Stimulated activated CD4-positive, alpha-beta T cell treated with anti-CD3 and anti-CD28 coated beads, Interleukin-4, amount 100 ng/mL, for 1 hour (primary cell): ENCODE measurements at regions not wholly inside any gene's neighbourhood (a gene's known extent, or its start where the extent isn't known, plus 50 kb on each side); places are given as distances from the start of the nearest gene placed in this dataset.
"Not testable (repeated sequence)": the region's sequence is repeated elsewhere in the genome, so short reads cannot be mapped to it uniquely, and the experiment has no call there.

Experiments
- DNase-seq: peaks from one replicate; pipeline ENCODE4 v3.0.0-alpha.2; 2020

DNA sequence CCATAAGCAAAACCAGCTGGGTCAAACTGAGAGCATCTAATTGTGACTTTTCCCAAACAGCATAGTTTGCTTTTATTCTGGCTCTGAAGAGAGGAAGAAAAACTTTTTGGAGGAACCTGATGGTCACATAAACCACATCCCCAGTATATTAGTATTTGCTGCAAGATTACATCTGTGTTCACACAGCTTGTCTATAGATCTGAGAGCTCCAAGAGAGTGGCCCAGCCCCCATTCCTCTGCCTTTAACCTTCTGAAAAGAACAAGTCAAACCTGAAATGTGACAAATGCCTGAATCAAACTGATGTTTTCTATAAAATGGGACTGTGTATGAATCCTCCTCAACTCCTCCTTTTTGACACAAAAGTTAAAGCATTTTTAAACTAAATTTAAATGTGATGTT, 435.2 kb downstream of the ZNF479 start:
- DNase-seq = not testable (repeated sequence)

DNA sequence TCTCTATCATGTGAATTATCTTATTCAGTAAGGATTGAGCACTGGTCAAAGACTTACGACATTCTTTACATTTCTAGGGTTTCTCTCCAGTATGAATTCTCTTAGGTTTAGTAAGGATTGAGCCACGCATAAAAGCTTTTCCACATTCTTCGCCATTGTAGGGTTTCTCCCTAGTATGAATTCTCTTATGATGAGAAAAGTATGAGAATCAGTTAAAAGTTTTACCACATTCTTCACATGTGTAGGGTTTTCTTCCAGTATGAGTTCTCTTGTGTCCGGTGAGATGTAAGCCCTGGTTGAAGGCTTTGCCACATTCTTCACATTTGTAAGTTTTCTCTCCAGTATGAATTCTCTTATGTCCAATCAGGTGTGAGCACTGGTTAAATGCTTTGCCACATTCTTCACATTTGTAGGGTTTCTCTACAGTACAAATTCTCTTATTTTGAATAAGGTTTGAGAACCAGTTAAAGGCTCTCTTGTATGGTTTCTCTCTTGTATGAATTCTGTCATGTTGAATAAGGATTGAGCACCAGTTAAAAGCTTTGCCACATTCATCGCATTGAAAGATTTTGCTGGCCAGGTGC, 445.9 kb downstream of the ZNF479 start:
- DNase-seq = no peak

DNA sequence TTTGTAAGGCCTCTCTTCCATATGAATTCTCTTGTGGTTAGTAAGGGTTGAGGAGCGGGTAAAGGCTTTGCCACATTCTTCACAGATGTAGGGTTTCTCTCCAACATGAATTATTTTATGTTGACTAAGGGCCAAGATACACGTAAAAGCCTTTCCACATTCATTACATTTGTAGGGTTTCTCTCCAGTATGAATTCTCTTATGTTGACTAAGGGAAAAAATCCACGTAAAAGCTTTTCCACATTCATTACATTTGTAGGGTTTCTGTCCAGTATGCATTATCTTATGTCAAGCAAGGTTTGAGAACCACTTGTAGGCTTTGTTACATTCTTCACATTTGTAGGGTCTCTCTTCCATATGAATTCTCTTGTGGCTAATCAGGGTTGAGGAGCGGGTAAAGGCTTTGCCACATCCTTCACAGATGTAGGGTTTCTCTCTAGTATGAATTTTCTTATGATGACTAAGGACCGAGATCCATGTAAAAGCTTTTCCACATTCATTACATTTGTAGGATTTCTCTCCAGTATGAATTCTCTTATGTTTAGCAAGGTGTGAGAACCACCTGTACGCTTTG, 493.0 kb downstream of the ZNF479 start:
- DNase-seq = no peak

DNA sequence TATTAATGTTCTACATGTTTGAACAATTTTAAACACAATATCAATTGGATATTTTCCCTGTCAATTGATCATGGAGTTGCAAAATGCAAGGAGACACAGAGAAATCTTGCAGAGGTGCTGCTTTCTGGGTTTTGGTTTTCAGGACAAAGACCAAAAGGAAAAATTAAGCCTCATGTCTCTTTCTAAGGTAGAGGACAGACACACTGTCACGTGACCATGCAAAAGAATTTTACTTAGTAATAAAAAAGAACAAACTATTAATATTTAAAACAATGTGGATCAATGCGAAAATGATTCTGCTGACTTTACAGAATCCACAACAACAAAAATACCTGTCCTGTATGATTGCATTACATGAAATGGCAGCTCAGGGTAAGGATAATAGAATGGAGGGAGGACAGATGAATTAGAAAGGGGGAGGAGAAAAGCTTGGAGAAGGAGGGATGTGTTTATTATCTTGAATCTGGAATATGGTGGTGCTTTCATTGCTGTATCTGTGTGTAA, 493.7 kb upstream of the NUPR2 start:
- DNase-seq = no peak

DNA sequence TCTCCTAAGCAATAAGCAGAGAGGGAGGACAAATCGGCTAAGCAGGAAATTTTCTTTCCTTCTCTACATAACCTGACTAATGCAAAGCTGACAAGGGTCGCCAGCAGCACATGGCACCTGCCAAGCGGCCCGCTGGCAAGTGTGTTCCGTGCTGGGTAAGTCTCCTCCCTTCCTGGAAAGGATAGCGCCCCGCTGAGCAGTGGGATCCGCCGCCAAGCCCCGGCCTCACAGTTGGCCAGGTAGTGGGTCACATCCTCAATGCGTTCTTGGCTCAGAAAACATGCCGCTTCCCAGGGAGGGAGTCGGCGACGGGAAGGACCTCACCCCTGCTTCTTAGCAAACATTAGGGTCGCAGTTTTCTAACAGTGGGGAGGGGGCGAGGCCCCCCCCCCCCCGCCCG, 488.9 kb upstream of the NUPR2 start:
- no peak for DNase-seq

DNA sequence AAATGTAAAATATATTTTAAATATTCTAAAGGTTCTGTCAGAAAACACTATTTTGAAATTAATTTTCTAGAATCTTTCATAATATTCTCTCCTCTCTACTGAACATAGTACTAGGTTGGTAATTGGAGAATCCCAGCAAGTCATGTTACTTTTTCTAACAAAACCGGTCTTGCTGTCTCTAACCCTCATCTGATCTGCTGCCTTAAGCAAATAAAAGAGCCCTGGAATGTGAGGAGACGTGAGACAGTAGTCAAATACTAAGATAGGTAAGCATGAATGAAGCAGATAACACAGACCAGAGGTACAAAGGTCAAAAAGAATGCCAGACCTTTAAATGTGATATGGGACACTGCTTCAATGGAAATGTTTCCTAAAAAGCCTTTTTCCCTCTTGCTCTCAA, 462.4 kb upstream of the NUPR2 start:
- no peak for DNase-seq

DNA sequence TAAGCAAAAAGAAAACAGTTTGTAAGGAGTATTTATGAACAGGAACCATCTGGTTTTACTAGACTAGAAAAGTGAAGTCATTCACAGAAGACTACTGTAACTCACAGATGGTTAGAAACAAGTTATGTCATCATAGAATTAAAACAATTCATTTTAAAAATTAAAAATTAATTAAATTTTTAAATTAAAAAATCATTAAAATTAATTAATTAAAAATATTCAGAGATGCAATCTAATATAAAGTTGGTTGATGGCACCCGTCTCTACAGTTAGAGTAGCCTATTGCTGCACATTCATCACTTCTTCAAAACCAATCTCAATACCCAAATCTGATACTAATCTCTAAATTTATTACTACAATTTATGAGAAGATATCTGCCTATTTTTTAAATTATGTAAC, 454.8 kb upstream of the NUPR2 start:
- no peak for DNase-seq

DNA sequence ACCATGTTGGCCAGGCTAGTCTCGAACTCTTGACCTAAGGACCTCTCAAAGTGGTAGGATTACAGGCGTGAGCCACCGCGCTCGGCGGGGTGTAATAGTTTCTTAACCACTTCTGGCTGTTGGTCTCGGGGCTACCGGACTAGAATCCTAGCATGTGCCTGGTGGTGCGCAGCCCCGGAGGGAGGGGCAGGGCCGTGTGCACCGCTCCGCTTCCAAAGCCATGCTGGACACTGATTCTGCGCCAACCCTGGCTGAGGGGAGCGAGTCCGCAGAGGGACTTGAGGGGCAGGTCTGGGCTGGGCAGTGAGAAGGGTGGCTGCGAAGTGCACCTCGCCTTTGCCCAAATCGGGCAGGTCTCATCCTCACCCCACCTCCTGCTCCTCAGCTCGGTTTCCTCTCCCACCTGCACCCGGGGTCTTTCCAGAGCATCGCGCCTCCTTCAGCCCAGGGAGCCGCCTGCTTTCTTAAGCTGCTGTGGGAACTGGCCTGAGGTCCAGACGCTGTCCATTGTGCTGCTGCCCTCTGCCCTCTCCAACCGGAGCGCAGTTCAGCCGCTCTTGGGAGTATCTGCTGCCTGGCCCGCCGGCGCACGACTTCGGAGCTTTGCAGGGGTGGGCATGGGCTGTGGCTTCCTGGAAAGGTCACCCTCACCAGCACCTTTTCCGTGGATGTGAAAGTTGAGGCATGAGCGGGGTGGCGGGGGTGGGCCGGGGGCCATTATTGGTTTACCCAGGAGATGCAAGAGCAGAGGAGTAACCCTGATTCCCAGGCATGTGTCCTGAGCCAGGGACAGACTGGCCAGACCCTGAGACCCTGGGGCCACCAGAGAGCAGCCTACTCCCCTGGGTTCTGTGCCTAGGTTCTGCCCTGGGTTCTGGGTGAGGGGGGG, 422.6 kb upstream of the NUPR2 start:
- DNase-seq = no peak

DNA sequence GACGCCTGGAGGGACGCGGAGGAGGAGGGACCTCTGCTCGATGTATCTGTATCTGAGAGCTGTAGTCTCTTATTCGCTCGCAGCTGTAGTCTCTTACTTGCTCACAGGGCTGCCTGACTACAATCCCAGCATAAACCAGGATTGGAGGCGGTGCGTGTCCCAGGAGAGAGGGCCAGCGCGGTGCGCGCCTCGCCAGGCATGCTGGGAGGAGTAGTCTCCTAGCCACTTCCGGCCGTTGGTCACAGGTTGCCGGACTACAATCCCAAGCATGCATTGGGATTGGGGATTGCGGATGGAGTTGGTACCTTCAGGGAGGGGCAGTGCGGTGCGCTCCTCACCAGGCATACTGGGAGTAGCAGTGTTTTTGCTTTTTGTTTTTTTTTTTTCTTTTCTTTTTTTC, 421.7 kb upstream of the NUPR2 start:
- DNase-seq = no peak

DNA sequence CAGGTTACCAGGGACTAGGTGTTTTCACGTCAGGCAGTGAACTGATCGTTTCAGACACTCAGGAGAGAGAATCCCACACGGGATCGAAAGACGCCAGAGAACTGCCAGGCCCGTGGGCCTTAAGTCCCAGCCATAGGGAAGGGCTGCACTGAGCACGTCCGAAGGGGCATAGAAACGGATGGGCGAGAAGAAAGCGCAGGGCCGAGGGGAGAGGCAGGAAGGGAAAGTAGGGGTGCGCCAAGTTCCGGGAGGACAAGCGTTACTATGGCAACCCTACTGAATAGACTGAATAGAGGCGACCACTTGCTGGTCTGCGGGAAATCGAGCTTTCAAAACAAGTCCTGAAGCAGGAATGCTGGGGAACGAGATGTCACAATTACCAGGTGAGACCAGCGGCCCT, 421.3 kb upstream of the NUPR2 start:
- no peak for DNase-seq

DNA sequence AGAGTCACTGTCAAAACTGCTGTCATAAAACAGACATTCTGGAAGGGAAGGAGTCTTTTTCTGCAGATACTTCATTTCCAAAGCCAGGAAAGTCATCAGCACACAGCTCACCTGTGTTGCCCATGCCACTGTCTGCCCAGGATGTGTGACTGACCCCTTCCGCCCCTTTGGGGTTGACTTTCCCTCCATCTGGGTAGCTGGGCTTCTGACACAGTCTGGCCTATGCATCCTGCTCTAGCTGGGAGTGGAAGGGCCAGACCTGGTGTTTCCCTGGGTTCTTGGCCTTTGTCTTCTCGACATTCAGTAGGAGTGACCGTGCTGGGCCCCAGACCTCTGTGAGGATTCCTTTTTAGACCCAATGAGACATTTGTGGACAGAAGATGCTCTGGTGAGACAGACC, 378.9 kb upstream of the NUPR2 start:
- no peak for DNase-seq

DNA sequence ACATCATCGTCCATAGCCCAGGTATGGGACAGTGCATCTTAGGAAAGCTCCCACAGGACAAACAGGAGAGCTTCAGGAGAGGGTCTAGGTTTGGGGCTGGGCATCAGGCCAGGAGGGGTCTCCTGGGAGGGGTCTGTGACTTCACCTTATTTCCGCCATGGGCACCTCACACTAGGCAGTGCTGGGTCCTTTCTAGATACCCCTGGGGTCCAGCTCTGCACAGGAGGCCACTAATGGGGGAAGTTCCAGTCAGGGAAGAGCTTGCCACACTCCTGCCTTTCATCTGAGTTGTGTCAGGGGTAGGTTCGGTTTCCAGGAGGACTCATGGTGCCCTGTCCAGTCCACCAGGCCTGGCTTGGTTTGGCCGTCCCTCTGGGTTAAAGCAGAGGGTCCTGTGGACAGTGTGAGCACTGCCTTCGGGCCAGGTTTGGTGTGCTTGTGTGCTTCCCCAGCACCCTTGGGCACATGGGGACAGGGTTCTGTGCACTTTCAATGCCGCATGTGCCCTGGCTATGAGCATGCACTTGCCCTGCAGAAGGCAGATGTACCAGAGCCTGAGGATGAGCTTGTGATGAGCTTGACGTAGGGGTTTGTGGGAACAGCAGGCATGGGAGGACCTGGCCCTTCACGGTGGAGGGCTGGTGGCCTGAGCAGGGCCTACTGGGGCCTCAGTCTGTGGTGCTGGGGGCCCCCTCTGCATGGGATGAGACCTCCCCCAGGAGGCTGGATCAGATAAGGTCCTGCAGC, 377.7 kb upstream of the NUPR2 start:
- DNase-seq = no peak

DNA sequence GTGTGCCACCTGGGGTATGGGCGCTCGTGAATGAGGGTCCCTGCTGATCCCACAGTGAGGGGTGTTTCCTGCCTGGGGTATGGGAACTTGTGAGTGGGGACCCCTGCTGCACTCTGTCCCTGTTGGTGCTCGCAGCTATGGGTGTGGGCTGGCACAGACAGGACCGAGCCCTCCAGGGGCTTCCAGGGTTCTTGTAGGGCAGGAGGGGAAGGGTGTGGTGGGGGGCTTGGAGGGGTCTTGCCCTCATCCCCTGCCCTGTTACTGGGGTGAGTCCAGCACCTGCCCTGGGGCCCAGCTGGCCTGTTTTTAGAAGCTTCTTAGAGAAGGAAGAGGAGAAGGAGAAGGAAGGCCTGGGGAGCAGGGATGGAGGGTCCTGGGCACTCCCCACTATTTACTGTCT, 377.0 kb upstream of the NUPR2 start:
- no peak for DNase-seq

DNA sequence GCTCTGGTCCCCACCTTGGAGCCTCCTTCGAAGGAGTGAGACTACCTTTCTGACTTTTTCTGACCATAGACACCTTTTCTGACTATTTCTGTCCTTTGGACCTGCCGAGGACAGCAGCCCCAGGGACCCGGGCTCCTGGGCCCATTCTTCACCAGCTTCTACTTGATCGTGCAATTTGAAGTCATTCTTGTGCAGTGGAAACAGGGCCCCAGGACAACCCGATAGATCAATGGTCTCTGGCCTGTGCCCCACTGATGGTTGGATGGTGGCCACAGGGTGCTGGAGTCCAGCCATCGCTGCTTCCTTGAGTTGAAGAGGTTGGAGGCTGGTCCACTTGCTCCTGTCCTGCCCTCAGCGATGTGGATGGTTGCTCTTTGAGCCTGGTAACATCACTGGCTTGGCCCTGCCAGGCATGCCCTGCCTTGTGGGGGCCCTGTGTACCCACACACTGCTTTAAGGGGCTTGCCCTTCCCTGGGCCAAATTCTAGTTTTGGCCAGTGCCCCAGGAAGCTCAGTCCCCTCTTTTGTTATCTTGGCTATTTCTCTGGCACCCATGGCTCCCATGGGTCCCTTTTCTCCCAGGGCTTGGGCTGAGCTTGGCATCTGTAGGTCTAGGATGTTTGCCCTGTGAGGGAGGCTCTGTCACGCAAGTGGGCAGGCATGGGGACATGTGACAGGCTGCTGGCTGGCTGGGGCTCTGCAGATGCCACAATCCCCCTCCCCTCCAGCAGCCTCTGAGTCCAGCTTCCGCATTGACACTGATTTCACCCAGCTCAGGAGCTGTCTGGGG, 375.6 kb upstream of the NUPR2 start:
- no peak for DNase-seq

DNA sequence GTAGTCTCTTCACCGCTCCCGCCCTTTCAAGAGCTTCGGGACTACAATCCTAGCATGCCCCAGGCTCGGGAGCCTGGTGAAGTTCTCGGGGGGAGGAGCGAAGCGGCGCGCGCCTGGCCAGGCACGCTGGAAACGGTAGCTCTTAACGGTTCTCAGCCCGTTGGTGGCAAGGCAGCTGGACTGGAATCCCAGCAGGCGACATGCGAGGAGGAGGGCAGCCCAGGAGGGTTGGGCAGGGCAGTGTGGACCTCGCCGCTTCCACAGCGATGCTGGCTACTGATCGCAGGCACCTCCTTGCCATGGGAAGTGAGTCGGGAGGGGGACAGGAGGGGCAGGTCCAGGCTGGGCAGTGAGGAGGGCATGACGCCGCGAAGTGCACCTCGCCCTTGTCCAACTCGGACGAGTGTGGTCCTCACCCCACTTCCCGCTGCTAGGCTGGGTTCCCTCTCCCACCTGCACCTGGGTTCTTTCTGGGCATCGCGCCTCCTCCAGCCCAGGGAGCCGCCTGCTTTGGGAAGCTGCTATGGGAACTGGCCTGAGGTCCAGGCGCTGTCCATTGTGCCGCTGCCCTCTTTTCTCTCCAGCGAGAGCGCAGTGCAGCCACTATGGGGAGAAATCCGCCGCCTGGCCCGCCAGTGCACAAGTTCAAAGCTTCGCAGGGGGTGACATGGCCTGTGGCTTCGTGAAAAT, 367.8 kb upstream of the NUPR2 start:
- no peak for DNase-seq

DNA sequence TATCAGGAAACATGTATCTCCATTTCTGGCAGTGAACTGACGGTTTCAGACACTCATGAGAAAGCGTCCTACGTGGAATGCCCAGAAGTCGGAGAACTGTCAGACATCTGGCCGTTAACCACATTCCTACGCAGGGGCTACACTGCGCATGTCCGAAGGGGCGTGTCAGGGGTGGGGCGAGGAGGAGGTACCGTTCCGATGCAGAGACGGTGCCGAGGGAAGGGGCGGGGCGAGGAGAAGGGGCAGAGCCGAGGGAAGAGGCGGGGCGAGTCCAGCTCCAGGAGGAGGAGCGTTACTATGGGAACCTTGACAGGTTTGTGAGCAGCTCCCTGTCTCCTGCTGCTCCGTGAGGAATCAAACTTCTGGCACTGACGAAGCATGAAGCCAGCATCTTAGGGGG, 366.9 kb upstream of the NUPR2 start:
- DNase-seq = no peak

DNA sequence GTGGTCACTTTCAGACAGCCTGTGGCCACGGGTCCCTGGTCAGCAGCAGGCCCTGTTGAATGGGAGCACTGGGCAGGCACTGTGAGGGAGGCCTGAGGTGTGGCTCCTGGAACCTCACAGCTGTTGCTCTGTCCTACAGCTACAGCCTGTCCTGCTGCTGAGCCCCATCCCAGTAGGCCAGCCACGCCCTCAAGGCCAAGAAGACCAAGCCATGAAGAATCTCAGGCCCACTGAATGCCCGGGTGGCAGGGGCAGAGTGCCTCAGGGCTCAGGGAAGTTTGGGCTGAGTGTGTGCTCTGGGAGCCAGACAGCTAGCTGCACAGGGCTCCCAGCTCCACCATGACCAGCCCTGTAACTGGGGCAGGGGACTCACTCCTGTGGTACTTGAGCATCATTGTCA, 363.5 kb upstream of the NUPR2 start:
- DNase-seq = no peak

DNA sequence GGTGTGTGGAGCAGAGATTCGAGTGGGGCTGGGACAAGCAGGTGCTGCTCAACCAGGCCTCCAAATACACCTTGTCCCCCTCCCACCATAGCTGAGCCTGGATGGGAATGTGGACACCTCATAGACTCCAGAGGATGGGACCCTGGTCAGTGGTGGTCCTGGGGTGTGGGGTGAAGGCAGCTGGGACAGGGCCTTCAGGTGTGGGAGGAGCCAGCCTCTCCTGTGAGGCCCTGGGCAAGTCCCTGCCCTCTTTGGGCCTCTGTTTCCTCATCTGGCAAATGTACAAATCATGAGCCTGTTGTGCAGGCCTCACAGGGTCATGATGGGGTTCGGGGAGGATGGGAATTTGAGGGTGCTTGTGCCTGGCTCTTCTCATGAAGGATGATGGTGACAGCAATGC, 362.9 kb upstream of the NUPR2 start:
- DNase-seq = no peak

DNA sequence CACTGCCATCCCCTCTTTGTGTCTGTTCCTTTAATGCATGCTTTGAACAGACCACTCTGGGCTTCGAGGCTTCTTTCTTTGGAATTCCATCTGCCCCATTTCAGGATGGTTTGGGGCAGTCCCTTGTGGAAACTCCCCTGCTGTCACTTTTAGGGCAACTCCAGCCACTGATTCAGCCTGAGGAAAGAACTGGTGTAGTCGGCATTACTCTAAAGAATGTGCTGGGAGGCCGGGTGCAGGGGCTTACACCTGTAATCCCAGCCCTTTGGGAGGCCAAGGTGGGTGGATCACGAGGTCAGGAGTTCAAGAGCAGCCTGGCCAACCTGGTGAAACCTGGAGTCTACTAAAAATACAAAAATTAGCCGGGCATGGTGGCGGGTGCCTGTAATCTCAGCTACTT, 358.1 kb upstream of the NUPR2 start:
- no peak for DNase-seq

DNA sequence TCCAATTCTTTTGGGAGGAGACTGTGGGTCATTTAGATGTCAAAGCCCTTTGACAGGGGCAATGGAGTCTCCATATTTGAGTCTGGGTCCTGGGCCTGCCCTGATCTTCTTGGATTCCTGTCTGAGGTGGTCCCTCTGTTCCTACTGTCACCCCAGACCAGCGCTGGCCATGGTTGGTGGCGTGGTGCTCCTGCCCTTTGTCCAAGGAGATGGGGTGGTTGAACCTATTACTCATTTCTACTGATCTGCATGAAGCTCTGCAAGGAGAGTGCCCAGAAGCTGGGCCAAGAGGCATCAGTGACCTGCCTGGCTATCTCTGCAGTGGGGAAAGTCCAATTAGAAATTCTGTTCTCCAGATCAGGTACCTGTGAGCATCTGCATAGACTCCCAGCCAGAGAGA, 355.6 kb upstream of the NUPR2 start:
- DNase-seq = no peak

DNA sequence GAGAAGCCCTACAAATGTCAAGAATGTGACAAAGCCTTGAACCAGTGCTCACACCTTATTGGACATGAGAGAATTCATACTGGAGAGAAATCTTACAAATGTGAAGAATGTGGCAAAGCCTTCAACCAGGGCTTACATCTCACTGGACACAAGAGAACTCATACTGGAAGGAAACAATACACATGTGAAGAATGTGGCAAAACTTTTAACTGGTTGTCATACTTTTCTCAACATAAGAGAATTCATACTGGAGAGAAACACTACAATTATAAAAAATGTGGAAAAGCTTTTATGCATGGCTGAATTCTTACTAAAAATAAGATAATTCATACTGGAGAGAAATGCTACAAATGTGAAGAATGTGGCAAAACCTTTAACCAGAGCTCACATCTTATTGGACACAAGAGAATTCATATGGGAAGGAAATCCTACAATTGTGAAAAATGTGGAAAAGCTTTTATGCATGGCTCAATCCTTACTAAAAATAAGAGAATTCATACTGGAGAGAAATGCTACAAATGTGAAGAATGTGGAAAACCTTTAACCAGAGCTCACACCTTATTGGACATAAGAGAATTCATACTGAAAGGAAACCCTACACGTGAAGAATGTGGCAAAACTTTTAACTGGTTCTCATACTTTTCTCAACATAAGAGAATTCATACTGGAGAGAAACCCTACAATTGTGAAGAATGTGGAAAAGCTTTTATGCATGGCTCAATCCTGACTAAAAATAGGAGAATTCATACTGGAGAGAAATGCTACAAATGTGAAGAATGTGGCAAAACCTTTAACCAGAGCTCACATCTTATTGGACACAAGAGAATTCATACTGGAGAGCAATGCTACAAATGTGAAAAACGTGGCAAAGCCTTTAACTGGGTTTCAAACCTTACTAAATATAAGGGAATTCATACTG, 350.6 kb upstream of the NUPR2 start:
- not testable (repeated sequence) for DNase-seq
